Ishikawa (cell line): ENCODE measurements at regions not wholly inside any gene's neighbourhood (a gene's known extent, or its start where the extent isn't known, plus 50 kb on each side); places are given as distances from the start of the nearest gene placed in this dataset.

ENCODE experiments used
- CEBPB ChIP-seq: IDR thresholded peaks from 2 replicates; pipeline ENCODE4 v1.6.1; 2012
- CREB1 ChIP-seq: IDR thresholded peaks from 2 replicates; pipeline ENCODE4 v1.6.1; 2012; ENCODE audit warnings: low read depth
- EGR1 ChIP-seq: IDR thresholded peaks from 2 replicates; pipeline ENCODE4 v1.6.1; 2012
- EP300 ChIP-seq: IDR thresholded peaks from 2 replicates; pipeline ENCODE4 v1.6.1; 2012; ENCODE audit warnings: borderline replicate concordance
- FOXM1 ChIP-seq: IDR thresholded peaks from 2 replicates; pipeline ENCODE4 v1.6.1; 2012; ENCODE audit warnings: low read depth, borderline replicate concordance
- NFIC ChIP-seq: IDR thresholded peaks from 2 replicates; pipeline ENCODE4 v1.6.1; 2012
- RAD21 ChIP-seq: IDR thresholded peaks from 2 replicates; pipeline ENCODE4 v1.6.1; 2012; ENCODE audit warnings: low read depth
- REST ChIP-seq: IDR thresholded peaks from 2 replicates; pipeline ENCODE4 v1.6.1; 2012; ENCODE audit warnings: low read depth, mild to moderate bottlenecking
- TAF1 ChIP-seq: IDR thresholded peaks from 2 replicates; pipeline ENCODE4 v1.6.1; 2012; ENCODE audit warnings: low read depth, mild to moderate bottlenecking
- TCF12 ChIP-seq: IDR thresholded peaks from 2 replicates; pipeline ENCODE4 v1.6.1; 2012; ENCODE audit warnings: low read depth
- TEAD4 ChIP-seq: IDR thresholded peaks from 2 replicates; pipeline ENCODE4 v1.6.1; 2012
- YY1 ChIP-seq: IDR thresholded peaks from 2 replicates; pipeline ENCODE4 v1.6.1; 2012; ENCODE audit warnings: low read depth
- ZBTB7A ChIP-seq: IDR thresholded peaks from 2 replicates; pipeline ENCODE4 v1.6.1; 2012; ENCODE audit warnings: low read depth
- TF ChIP-seq, protein P1 (sequence below): IDR thresholded peaks from 2 replicates; pipeline ENCODE4 v1.6.1; 2012
- TF ChIP-seq, protein P2 (sequence below): IDR thresholded peaks from 2 replicates; pipeline ENCODE4 v1.6.1; 2012

DNA sequence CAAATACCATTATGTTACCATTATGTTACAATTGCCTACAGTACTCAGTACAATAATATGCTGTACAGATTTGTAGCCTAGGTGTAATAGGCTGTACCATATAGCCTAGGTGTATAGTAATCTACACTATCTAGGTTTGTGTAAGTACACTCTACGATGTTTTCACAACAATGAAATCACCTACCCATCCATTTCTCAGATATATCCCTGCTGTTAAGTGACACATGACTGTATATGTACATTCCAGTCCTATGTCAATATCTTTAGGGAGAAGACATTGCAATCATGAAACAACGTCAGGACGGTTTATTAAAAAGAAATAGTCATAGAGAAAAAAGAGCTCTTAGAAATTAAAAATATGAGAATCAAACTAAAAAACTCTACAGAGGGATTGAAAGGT, 119.0 kb upstream of the CDC42EP3 start:
- TF ChIP-seq EP300, result no peak
- TF ChIP-seq EGR1, result no peak
- TF ChIP-seq ZBTB7A, result no peak
- no peak for TF ChIP-seq REST
- TF ChIP-seq, protein P1, sequence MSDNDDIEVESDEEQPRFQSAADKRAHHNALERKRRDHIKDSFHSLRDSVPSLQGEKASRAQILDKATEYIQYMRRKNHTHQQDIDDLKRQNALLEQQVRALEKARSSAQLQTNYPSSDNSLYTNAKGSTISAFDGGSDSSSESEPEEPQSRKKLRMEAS, result no peak
- no peak for TF ChIP-seq TAF1
- TF ChIP-seq YY1, result no peak
- TF ChIP-seq NFIC, result no peak
- no peak for TF ChIP-seq CEBPB
- TF ChIP-seq, protein P2, sequence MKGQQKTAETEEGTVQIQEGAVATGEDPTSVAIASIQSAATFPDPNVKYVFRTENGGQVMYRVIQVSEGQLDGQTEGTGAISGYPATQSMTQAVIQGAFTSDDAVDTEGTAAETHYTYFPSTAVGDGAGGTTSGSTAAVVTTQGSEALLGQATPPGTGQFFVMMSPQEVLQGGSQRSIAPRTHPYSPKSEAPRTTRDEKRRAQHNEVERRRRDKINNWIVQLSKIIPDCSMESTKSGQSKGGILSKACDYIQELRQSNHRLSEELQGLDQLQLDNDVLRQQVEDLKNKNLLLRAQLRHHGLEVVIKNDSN, result no peak
- no peak for TF ChIP-seq CREB1
- TF ChIP-seq TEAD4, result no peak
- no peak for TF ChIP-seq RAD21
- TF ChIP-seq TCF12, result no peak
- no peak for TF ChIP-seq FOXM1

DNA sequence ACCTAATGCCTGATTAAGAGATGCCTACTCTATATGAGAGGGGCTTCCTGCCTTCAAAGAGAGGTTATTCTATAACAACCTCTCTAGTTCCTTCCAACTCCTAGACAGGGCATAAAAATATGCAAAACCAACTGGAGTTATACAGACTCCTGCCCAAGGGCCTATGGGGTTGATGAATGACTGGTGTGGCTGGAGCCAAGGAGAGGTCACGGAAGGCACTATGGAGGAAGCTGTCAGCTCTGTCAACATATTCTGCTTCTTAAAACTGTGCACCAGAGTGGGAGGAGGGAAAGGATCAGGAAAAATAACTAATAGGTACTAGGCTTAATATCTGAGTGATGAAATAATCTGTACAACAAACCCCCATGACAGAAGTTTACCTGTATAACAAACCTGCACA, 120.9 kb upstream of the CDC42EP3 start:
- TF ChIP-seq EP300, result no peak
- TF ChIP-seq CREB1, result no peak
- TF ChIP-seq, protein P1, result no peak
- TF ChIP-seq RAD21, result no peak

DNA sequence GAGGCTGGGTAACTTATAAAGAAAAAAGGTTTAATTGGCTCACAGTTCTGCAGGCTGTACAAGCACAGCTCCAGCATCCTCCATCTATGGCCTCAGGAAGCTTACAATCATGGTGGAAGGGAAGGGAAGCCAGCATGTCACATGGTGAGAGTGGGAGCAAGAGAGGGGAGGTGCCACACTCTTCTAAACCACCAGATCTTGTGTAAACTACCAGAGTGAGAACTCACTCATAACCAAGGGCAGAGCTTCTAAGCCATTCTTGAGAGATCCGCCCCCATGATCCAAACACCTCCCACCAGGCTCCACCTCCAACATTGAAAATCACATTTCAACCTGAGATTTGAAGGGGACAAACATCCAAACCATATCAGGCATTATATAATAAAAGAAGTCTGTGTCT, 121.6 kb upstream of the CDC42EP3 start:
- TF ChIP-seq FOXM1 (no peak), NFIC (no peak)

- TF ChIP-seq YY1 (no peak), REST (no peak), TEAD4 (no peak), FOXM1 (no peak), CEBPB (no peak), TCF12 (no peak), EGR1 (no peak), EP300 (no peak), ZBTB7A (no peak), NFIC (no peak), CREB1 (no peak), RAD21 (no peak)
- TF ChIP-seq, protein P1, result no peak
- TF ChIP-seq, protein P2, result no peak
Observed at GRCh38 chr2:37794717-37795116, 123.3 kb upstream of the CDC42EP3 start.

GRCh38 chr2:37795456-37795855, 124.0 kb upstream of the CDC42EP3 start:
- TF ChIP-seq EGR1 (no peak), CREB1 (no peak), EP300 (no peak), TAF1 (no peak), ZBTB7A (no peak), YY1 (no peak), NFIC (no peak), REST (no peak), TCF12 (no peak), CEBPB (no peak), RAD21 (no peak), TEAD4 (no peak), FOXM1 (no peak)
- TF ChIP-seq, protein P1, result no peak
- TF ChIP-seq, protein P2, result no peak
